ENCODE measurements at regions not wholly inside any gene's neighbourhood (a gene's known extent, or its start where the extent isn't known, plus 50 kb on each side); places are given as distances from the start of the nearest gene placed in this dataset.
A peak's percentile ranks its signal among the peaks of the same experiment; 100 is the strongest.

DNA sequence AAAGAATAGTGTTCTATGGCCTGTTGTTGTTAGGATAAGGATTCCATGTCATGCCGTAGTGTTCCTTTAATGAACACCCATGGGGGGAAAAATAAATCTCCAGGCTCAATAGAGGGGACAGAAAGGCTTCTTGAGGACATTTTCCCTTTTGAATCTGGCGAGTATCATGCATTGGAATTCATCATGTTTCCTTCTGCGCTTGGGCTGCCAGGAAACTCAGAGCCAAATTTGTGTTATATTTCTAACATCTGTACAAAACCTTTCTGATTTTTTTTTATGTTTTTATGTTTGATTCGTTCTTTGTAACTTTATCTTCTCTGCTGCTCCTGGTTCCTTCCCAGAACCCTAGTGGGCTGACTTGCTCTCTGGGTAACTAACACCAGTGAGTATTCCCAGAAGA is 1163.3 kb downstream of the VRK1 start:
- TF ChIP-seq, protein P1, sequence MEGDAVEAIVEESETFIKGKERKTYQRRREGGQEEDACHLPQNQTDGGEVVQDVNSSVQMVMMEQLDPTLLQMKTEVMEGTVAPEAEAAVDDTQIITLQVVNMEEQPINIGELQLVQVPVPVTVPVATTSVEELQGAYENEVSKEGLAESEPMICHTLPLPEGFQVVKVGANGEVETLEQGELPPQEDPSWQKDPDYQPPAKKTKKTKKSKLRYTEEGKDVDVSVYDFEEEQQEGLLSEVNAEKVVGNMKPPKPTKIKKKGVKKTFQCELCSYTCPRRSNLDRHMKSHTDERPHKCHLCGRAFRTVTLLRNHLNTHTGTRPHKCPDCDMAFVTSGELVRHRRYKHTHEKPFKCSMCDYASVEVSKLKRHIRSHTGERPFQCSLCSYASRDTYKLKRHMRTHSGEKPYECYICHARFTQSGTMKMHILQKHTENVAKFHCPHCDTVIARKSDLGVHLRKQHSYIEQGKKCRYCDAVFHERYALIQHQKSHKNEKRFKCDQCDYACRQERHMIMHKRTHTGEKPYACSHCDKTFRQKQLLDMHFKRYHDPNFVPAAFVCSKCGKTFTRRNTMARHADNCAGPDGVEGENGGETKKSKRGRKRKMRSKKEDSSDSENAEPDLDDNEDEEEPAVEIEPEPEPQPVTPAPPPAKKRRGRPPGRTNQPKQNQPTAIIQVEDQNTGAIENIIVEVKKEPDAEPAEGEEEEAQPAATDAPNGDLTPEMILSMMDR (IDR thresholded peaks at IDR 0.05), result no peak
- ATAC-seq (ENCODE audit: low FRiP score) (no peak), DNase-seq (ENCODE audit: low spot score) (no peak)

DNA sequence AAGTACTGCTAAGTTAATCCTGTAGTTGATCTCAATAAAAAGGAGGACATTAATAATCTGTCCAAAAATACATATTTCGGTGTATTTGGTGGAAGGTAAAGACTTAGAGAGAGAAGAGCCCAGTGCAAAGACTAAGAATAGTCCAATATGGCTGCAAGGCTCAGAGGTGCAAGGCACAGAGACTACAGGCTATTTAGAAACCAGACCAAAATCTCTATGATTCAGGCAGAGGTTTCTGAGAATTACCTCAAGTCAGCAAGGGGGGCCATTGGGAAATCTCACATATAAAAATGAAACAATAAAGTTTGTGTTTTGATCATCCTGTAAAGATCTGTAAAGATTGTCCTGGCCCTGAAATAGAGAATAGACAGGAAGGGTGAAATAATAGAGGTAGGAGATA is 1173.0 kb downstream of the VRK1 start:
- no peak for ATAC-seq (ENCODE audit: low FRiP score)
- TF ChIP-seq, protein P1 (IDR thresholded peaks at IDR 0.05), result no peak

DNA sequence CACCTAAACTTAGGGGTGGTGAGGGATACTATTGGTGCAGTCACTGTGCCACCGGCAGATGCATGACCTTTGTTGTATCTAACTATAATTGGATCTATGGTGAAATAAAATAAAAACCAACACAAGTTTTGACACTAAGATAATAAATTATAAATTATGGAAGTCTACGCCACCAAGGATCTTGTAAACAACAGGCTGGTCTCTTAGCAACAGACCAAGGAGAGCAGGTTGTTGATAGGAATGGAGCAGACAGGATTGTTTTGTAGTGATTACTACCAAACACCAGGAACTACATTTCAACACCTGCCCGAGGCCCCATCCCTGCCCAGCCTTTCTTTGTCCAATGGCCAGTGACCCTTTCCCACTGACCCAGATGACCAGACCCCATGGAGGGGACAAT is 1178.0 kb downstream of the VRK1 start:
- ATAC-seq (ENCODE audit: low FRiP score), result no peak
- no peak for DNase-seq (ENCODE audit: low spot score)
- TF ChIP-seq, protein P1 (IDR thresholded peaks at IDR 0.05), result no peak

More for the DNA sequence above, 1173.0 kb downstream of the VRK1 start:
- no peak for DNase-seq (ENCODE audit: low spot score)

DNA sequence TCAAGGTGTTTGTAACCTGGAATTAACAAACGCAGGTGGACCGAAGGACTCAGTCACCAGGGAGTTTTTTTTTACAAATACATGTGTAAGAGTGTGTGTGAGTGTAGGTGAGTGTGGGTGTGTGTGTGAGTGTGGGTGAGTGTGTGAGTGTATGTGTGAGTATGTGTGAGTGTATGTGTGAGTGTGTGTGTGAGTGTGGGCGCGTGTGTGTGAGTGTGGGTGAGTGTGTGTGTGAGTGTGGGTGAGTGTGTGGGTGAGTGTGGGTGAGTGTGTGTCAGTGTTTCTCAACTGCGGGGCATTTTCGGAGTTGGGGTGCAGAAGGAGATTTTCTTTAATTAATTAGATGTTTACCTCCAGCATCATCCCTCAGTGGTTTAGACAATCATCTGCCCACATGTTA is 1178.8 kb downstream of the VRK1 start:
- TF ChIP-seq, protein P1 (IDR thresholded peaks at IDR 0.05), result no peak
- DNase-seq (ENCODE audit: low spot score) (no peak), ATAC-seq (ENCODE audit: low FRiP score) (no peak)

DNA sequence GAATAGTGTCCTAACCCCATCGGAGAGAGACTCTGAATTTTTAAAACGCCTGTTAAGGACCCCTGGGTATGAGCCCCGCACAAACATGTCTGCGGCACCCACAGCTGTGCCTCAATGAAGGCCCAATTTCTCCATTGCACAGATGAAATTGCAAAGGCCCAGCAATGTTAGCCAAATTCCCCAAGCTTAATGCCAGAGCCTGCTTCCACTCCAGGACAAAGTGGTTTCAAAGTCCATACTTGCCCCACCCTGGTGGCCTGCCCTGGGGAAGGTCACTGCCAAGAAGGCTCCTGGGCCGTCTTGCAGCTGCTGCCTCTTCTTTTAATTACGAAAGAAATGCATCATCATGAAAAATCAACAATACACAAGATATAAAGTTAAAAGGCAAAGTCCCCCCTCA is 1179.7 kb downstream of the VRK1 start:
- ATAC-seq (ENCODE audit: low FRiP score) (no peak), DNase-seq (ENCODE audit: low spot score) (no peak)
- TF ChIP-seq, protein P1 (IDR thresholded peaks at IDR 0.05), result no peak

DNA sequence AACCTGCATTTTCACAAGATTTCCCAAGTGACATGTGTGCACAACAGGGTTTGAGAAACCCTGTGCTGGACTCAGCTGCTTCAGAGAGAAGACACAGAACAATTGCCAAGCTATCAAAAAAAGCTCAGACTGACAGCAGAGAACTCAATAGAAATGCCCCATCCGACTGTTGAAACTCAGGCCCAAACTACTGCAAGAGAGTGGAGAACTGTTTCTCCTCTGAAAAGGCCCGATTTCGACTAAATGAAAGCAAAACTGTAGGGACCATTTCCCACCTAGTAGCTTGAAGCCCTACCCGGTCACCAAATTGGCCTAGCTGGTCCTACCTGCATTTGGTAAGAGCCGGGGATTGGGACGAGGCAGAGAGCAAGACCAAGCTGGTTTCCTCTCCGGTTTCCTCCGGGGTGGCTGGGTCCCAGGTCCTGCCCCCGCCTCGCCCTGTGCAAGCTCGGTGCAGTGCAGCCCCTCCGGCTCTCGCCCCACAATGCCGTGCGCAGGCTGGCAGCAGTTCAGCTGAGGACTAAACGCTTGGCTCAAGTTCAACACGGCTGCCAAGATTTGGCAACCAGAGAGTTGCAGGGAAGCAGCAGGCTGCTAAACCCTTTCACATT is 1180.6 kb downstream of the VRK1 start:
- TF ChIP-seq, protein P1 (IDR thresholded peaks at IDR 0.05), result no peak
- DNase-seq (ENCODE audit: low spot score) (peak; percentile 39), ATAC-seq (ENCODE audit: low FRiP score) (peak; percentile 93)

DNA sequence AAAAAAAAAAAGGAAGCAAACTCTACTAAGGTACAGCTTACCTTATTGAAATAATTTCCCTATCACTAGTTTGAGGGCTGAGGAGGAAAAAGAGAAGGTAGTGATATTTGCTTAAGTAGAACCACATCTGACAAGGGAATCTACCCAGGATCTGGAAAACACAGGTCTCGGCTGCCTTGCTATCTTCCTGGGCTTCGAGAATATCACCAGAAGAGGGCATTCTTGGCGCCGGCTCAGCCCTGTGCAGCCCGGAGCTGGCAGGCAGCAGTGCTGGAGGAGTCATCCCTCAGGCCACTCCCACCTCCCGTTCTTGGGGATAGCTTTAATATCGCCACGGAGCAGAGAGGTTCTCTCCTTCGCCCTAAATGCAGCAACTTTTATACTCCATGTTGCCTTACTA is 1181.2 kb downstream of the VRK1 start:
- no peak for DNase-seq (ENCODE audit: low spot score)
- ATAC-seq (ENCODE audit: low FRiP score), result peak; percentile 91
- TF ChIP-seq, protein P1 (IDR thresholded peaks at IDR 0.05), result no peak

Measured in omental fat pad (tissue), 3 donors.